Astrocyte (in vitro differentiated cells and primary cell): ENCODE measurements at regions not wholly inside any gene's neighbourhood (a gene's known extent, or its start where the extent isn't known, plus 50 kb on each side); places are given as distances from the start of the nearest gene placed in this dataset.

ENCODE experiments used
- DNase-seq: peaks from one replicate; pipeline ENCODE4 v3.0.0-alpha.2; 2010; ENCODE audit warnings: low read depth
- FAIRE-seq: peaks from 2 replicates; lab custom pipeline; 2011; peaks lifted over from hg19 to GRCh38; lab: Jason Lieb, UNC
- H2AFZ ChIP-seq: 2 replicates; pipeline ENCODE4 v1.6.0; 2012; ENCODE audit warnings: low read depth, low read length, inconsistent platforms
- H3K27ac ChIP-seq: 2 replicates; pipeline ENCODE4 v1.5.1; 2011; ENCODE audit warnings: low read depth, low read length, inconsistent platforms
- H3K27me3 ChIP-seq: 2 replicates; pipeline ENCODE4 v1.6.0; 2011; ENCODE audit warnings: low read length, inconsistent platforms; ENCODE audit not compliant: insufficient read depth
- H3K36me3 ChIP-seq: 2 replicates; pipeline ENCODE4 v1.5.1; 2011; ENCODE audit warnings: low read length, inconsistent platforms; ENCODE audit not compliant: insufficient read depth
- H3K4me1 ChIP-seq: 2 replicates; pipeline ENCODE4 v1.5.1; 2011; ENCODE audit warnings: low read length, inconsistent platforms; ENCODE audit not compliant: insufficient read depth
- H3K4me2 ChIP-seq: 2 replicates; pipeline ENCODE4 v1.6.0; 2012; ENCODE audit warnings: low read length, inconsistent platforms
- H3K4me3 ChIP-seq: 2 replicates; pipeline ENCODE4 v1.5.1; 2011; ENCODE audit warnings: low read depth, mild to moderate bottlenecking, low read length, inconsistent platforms; ENCODE audit not compliant: insufficient read depth
- H3K79me2 ChIP-seq: 2 replicates; pipeline ENCODE4 v1.6.0; 2012; ENCODE audit warnings: mild to moderate bottlenecking, low read length, inconsistent platforms; ENCODE audit not compliant: insufficient read depth
- H3K9ac ChIP-seq: 2 replicates; pipeline ENCODE4 v1.6.0; 2012; ENCODE audit warnings: mild to moderate bottlenecking, low read length, inconsistent platforms
- H3K9me3 ChIP-seq: 2 replicates; pipeline ENCODE4 v1.5.1; 2012; ENCODE audit warnings: low read depth, mild to moderate bottlenecking, low read length, inconsistent platforms; ENCODE audit not compliant: insufficient read depth
- H4K20me1 ChIP-seq: 2 replicates; pipeline ENCODE4 v1.6.0; 2012; ENCODE audit warnings: low read length, inconsistent platforms; ENCODE audit not compliant: insufficient read depth
- H3K27ac Mint-ChIP-seq: one replicate; pipeline ENCODE4 v1.8.0; 2021; ENCODE audit warnings: mild to moderate bottlenecking, mixed read lengths; ENCODE audit not compliant: unreplicated experiment
- H3K27me3 Mint-ChIP-seq: one replicate; pipeline ENCODE4 v1.8.0; 2021; ENCODE audit warnings: low read depth, mixed read lengths; ENCODE audit not compliant: unreplicated experiment
- H3K36me3 Mint-ChIP-seq: one replicate; pipeline ENCODE4 v1.8.0; 2021; ENCODE audit warnings: low read depth, mixed read lengths; ENCODE audit not compliant: unreplicated experiment
- H3K4me1 Mint-ChIP-seq: one replicate; pipeline ENCODE4 v1.8.0; 2021; ENCODE audit warnings: low read depth, mixed read lengths; ENCODE audit not compliant: unreplicated experiment
- H3K4me3 Mint-ChIP-seq: one replicate; pipeline ENCODE4 v1.8.0; 2021; ENCODE audit warnings: mild to moderate bottlenecking, moderate library complexity, mixed read lengths; ENCODE audit not compliant: unreplicated experiment
- H3K9me3 Mint-ChIP-seq: one replicate; pipeline ENCODE4 v1.8.0; 2021; ENCODE audit warnings: mild to moderate bottlenecking, mixed read lengths; ENCODE audit not compliant: unreplicated experiment
- CTCF ChIP-seq: IDR thresholded peaks from 2 replicates; pipeline ENCODE4 v1.5.1; 2011; ENCODE audit warnings: low read depth, mild to moderate bottlenecking, inconsistent platforms, low read length, moderate library complexity; ENCODE audit not compliant: insufficient read depth
- EZH2 ChIP-seq: IDR thresholded peaks from 2 replicates; pipeline ENCODE4 v1.6.1; 2012; ENCODE audit warnings: mild to moderate bottlenecking, low read length, inconsistent platforms; ENCODE audit not compliant: insufficient read depth

- H3K27me3 Mint-ChIP-seq: no peaks in the 10 kb centered on the region
- no peaks in the 10 kb centered on the region for H3K79me2 ChIP-seq
- no peak overlapping the region for H3K27ac Mint-ChIP-seq
- no peak for FAIRE-seq
- H3K36me3 ChIP-seq: no peaks in the 10 kb centered on the region
- no peak overlapping the region for H3K27ac ChIP-seq
- no peaks in the 10 kb centered on the region for H4K20me1 ChIP-seq
- H3K36me3 Mint-ChIP-seq: no peaks in the 10 kb centered on the region
- H3K9ac ChIP-seq: no peak overlapping the region
- H3K4me3 ChIP-seq: no peak overlapping the region
- H3K4me2 ChIP-seq: no peak overlapping the region
- no peak overlapping the region for H3K4me3 Mint-ChIP-seq
- H3K9me3 Mint-ChIP-seq: no peaks in the 10 kb centered on the region
- no peaks in the 10 kb centered on the region for H3K27me3 ChIP-seq
- DNase-seq: no peak
- no peaks in the 10 kb centered on the region for H3K4me1 ChIP-seq
- H3K9me3 ChIP-seq: no peaks in the 10 kb centered on the region
- H2AFZ ChIP-seq: no peak overlapping the region
- TF ChIP-seq CTCF (no peak), EZH2 (no peak)
- peaks cover 2% of the 10 kb centered on the region for H3K4me1 Mint-ChIP-seq
These were observed 124.2 kb upstream of the AADACL2 start for GRCh38 chr3:151609491-151609890.

GRCh38 chr3:151604891-151605290 is 128.8 kb upstream of the AADACL2 start:
- H3K4me2 ChIP-seq: no peak overlapping the region
- no peaks in the 10 kb centered on the region for H4K20me1 ChIP-seq
- no peak overlapping the region for H2AFZ ChIP-seq
- no peaks in the 10 kb centered on the region for H3K36me3 ChIP-seq
- DNase-seq (no peak), FAIRE-seq (no peak)
- Mint-ChIP-seq H3K4me3 (no peak overlapping the region), H3K9me3 (no peaks in the 10 kb centered on the region), H3K27ac (no peak overlapping the region), H3K27me3 (no peaks in the 10 kb centered on the region), H3K36me3 (no peaks in the 10 kb centered on the region), H3K4me1 (peaks cover 2% of the 10 kb centered on the region)
- no peaks in the 10 kb centered on the region for H3K9me3 ChIP-seq
- TF ChIP-seq CTCF (no peak), EZH2 (no peak)
- no peak overlapping the region for H3K9ac ChIP-seq
- no peaks in the 10 kb centered on the region for H3K4me1 ChIP-seq
- no peaks in the 10 kb centered on the region for H3K27me3 ChIP-seq
- H3K27ac ChIP-seq: no peak overlapping the region
- H3K79me2 ChIP-seq: no peaks in the 10 kb centered on the region
- H3K4me3 ChIP-seq: no peak overlapping the region

- FAIRE-seq: no peak
- Histone ChIP-seq H2AFZ (no peak overlapping the region), H3K27me3 (no peaks in the 10 kb centered on the region), H3K79me2 (no peaks in the 10 kb centered on the region), H3K9me3 (no peaks in the 10 kb centered on the region), H3K27ac (no peak overlapping the region), H3K4me1 (no peaks in the 10 kb centered on the region), H4K20me1 (no peaks in the 10 kb centered on the region), H3K4me2 (no peak overlapping the region), H3K9ac (no peak overlapping the region), H3K4me3 (no peak overlapping the region), H3K36me3 (no peaks in the 10 kb centered on the region)
- Mint-ChIP-seq H3K9me3 (no peaks in the 10 kb centered on the region), H3K4me1 (peaks cover 2% of the 10 kb centered on the region), H3K4me3 (no peak overlapping the region), H3K27me3 (no peaks in the 10 kb centered on the region), H3K27ac (no peak overlapping the region), H3K36me3 (no peaks in the 10 kb centered on the region)
- no peak for DNase-seq
- TF ChIP-seq CTCF (no peak), EZH2 (no peak)
These were observed 132.9 kb upstream of the AADACL2 start for GRCh38 chr3:151600783-151601182.
